Fibroblast of lung (primary cell): ENCODE measurements at regions not wholly inside any gene's neighbourhood (a gene's known extent, or its start where the extent isn't known, plus 50 kb on each side); places are given as distances from the start of the nearest gene placed in this dataset.

Source experiments
- DNase-seq, 2 donors: peaks; one replicate each; pipeline versions ENCODE4 v3.0.0 to v3.0.0-alpha.2; 2010; ENCODE audit warnings: low read depth in 2 of 2
- H2AFZ ChIP-seq: 2 replicates; pipeline ENCODE4 v1.5.1; 2012; ENCODE audit warnings: low read length, control low read depth, inconsistent platforms
- H3K27ac ChIP-seq: 2 replicates; pipeline ENCODE4 v1.5.1; 2011; ENCODE audit warnings: low read length, control low read depth; ENCODE audit not compliant: insufficient read depth
- H3K27me3 ChIP-seq: 2 replicates; pipeline ENCODE4 v1.5.1; 2011; ENCODE audit warnings: mild to moderate bottlenecking, low read length; ENCODE audit not compliant: control insufficient read depth, insufficient read depth
- H3K36me3 ChIP-seq: 2 replicates; pipeline ENCODE4 v1.5.1; 2011; ENCODE audit warnings: low read length; ENCODE audit not compliant: control insufficient read depth, insufficient read depth
- H3K4me1 ChIP-seq: 2 replicates; pipeline ENCODE4 v1.5.1; 2011; ENCODE audit warnings: low read length; ENCODE audit not compliant: control insufficient read depth, insufficient read depth; ENCODE audit errors: extremely low read depth
- H3K4me2 ChIP-seq: 2 replicates; pipeline ENCODE4 v1.5.1; 2011; ENCODE audit warnings: low read length, control low read depth; ENCODE audit not compliant: insufficient read depth; ENCODE audit errors: extremely low read depth
- H3K4me3 ChIP-seq, 4 experiments: fragments of 200-600 bp in 1 of 4; sonication (generic) in 1 of 4; replicated peaks in 1 of 4; 2 replicates each; pipeline ENCODE4 v1.5.1; 2011 to 2016; ENCODE audit warnings: low read length in 4 of 4, low read depth in 3 of 4, mild to moderate bottlenecking in 3 of 4, control low read depth in 2 of 4, inconsistent platforms in 1 of 4, mixed read lengths in 1 of 4; ENCODE audit not compliant: insufficient read depth in 1 of 4; ENCODE audit errors: control extremely low read depth in 1 of 4
- H3K79me2 ChIP-seq: 2 replicates; pipeline ENCODE4 v1.5.1; 2012; ENCODE audit warnings: mild to moderate bottlenecking, low read length, inconsistent platforms; ENCODE audit not compliant: control insufficient read depth, insufficient read depth
- H3K9ac ChIP-seq: 2 replicates; pipeline ENCODE4 v1.5.1; 2011; ENCODE audit warnings: mild to moderate bottlenecking, low read length, control low read depth; ENCODE audit not compliant: insufficient read depth
- H3K9me3 ChIP-seq: 2 replicates; pipeline ENCODE4 v1.5.1; 2012; ENCODE audit warnings: low read depth, low read length; ENCODE audit not compliant: control insufficient read depth, insufficient read depth
- H4K20me1 ChIP-seq: 2 replicates; pipeline ENCODE4 v1.5.1; 2011; ENCODE audit warnings: low read length; ENCODE audit not compliant: control insufficient read depth, insufficient read depth; ENCODE audit errors: extremely low read depth
- CTCF ChIP-seq, 2 donors: IDR thresholded peaks in 1 of 2; conservative IDR thresholded peaks in 1 of 2; 1 replicate in 1 of 2; 2 replicates in 1 of 2; pipeline ENCODE4 v1.5.1; 2011 to 2012; ENCODE audit warnings: low read length in 2 of 2, control low read depth in 1 of 2, inconsistent platforms in 1 of 2, low read depth in 1 of 2, mild to moderate bottlenecking in 1 of 2
- EZH2 ChIP-seq: IDR thresholded peaks from 2 replicates; pipeline ENCODE4 v1.5.1; 2012; ENCODE audit warnings: low read length, control low read depth, mild to moderate bottlenecking; ENCODE audit errors: missing control alignments

- no peaks in the 10 kb centered on the region for H4K20me1 ChIP-seq
- no peaks in the 10 kb centered on the region for H3K9me3 ChIP-seq
- no peak for DNase-seq
- no peak overlapping the region for H3K4me2 ChIP-seq
- H3K36me3 ChIP-seq = no peaks in the 10 kb centered on the region
- H3K27me3 ChIP-seq = no peaks in the 10 kb centered on the region
- H3K27ac ChIP-seq = no peak overlapping the region
- H3K4me3 ChIP-seq = no peak overlapping the region
- TF ChIP-seq CTCF (conservative IDR thresholded peaks at IDR 0.05 in 1 of 2, IDR thresholded peaks at IDR 0.05 in 1 of 2; ENCODE audit: low read depth in 1 of 2, low read length in 2 of 2) = no peak
- TF ChIP-seq EZH2 = no peak
- H3K4me1 ChIP-seq = no peaks in the 10 kb centered on the region
- H3K79me2 ChIP-seq = no peaks in the 10 kb centered on the region
- no peak overlapping the region for H2AFZ ChIP-seq
- no peak overlapping the region for H3K9ac ChIP-seq
These were observed 350.8 kb downstream of the EMP1 start for GRCh38 chr12:13547283-13547682.

GRCh38 chr12:13546231-13546630, 349.7 kb downstream of the EMP1 start:
- Histone ChIP-seq H3K9ac (no peak overlapping the region), H3K4me2 (no peak overlapping the region), H3K9me3 (no peaks in the 10 kb centered on the region), H3K27me3 (no peaks in the 10 kb centered on the region), H3K4me1 (no peaks in the 10 kb centered on the region), H3K36me3 (no peaks in the 10 kb centered on the region), H3K4me3 (no peak overlapping the region), H4K20me1 (no peaks in the 10 kb centered on the region), H2AFZ (no peak overlapping the region), H3K27ac (no peak overlapping the region), H3K79me2 (no peaks in the 10 kb centered on the region)
- TF ChIP-seq EZH2 = no peak
- DNase-seq = no peak

- Histone ChIP-seq H3K27ac (no peak overlapping the region), H3K36me3 (no peaks in the 10 kb centered on the region), H3K9me3 (no peaks in the 10 kb centered on the region), H2AFZ (no peak overlapping the region), H3K27me3 (no peaks in the 10 kb centered on the region), H4K20me1 (no peaks in the 10 kb centered on the region), H3K79me2 (no peaks in the 10 kb centered on the region), H3K9ac (no peak overlapping the region), H3K4me2 (no peak overlapping the region), H3K4me3 (no peak overlapping the region), H3K4me1 (no peaks in the 10 kb centered on the region)
- no peak for TF ChIP-seq EZH2
- no peak for TF ChIP-seq CTCF (conservative IDR thresholded peaks at IDR 0.05 in 1 of 2, IDR thresholded peaks at IDR 0.05 in 1 of 2; ENCODE audit: low read depth in 1 of 2, low read length in 2 of 2)
- no peak for DNase-seq
These were observed 342.5 kb downstream of the EMP1 start for GRCh38 chr12:13539051-13539450.
